Endodermal cell (in vitro differentiated cells): ENCODE measurements at regions not wholly inside any gene's neighbourhood (a gene's known extent, or its start where the extent isn't known, plus 50 kb on each side); places are given as distances from the start of the nearest gene placed in this dataset.

Source experiments
- DNase-seq: peaks from one replicate; pipeline ENCODE4 v3.0.0-alpha.2; 2017
- H3K27ac ChIP-seq: 2 replicates; pipeline ENCODE4 v1.5.1; 2013; ENCODE audit warnings: mild to moderate bottlenecking, low read depth, low read length, moderate library complexity
- H3K27me3 ChIP-seq: 2 replicates; pipeline ENCODE4 v1.6.1; 2013; ENCODE audit warnings: mild to moderate bottlenecking, low read length, moderate library complexity; ENCODE audit not compliant: insufficient read depth, control insufficient read depth, poor library complexity, severe bottlenecking
- H3K36me3 ChIP-seq: 2 replicates; pipeline ENCODE4 v1.7.0; 2013; ENCODE audit warnings: mild to moderate bottlenecking, low read length, moderate library complexity; ENCODE audit not compliant: control insufficient read depth, insufficient read depth
- H3K4me1 ChIP-seq: one replicate; pipeline ENCODE4 v1.7.0; 2013; ENCODE audit warnings: low read length; ENCODE audit not compliant: control insufficient read depth, insufficient read depth
- H3K4me3 ChIP-seq: 2 replicates; pipeline ENCODE4 v1.5.1; 2013; ENCODE audit warnings: mild to moderate bottlenecking, low read length, moderate library complexity
- H3K9ac ChIP-seq: 2 replicates; pipeline ENCODE4 v1.6.1; 2013; ENCODE audit warnings: mild to moderate bottlenecking, low read length, moderate library complexity; ENCODE audit not compliant: poor library complexity, severe bottlenecking; ENCODE audit errors: extremely low read depth
- H3K9me3 ChIP-seq: 2 replicates; pipeline ENCODE4 v1.6.1; 2013; ENCODE audit warnings: mild to moderate bottlenecking, low read length, moderate library complexity; ENCODE audit not compliant: control insufficient read depth
- H3K27ac Mint-ChIP-seq: 2 replicates; pipeline ENCODE4 v1.8.0; 2020; ENCODE audit warnings: mixed read lengths
- H3K27me3 Mint-ChIP-seq: 2 replicates; pipeline ENCODE4 v1.8.0; 2021; ENCODE audit warnings: mild to moderate bottlenecking, mixed read lengths; ENCODE audit not compliant: insufficient read depth
- H3K36me3 Mint-ChIP-seq: 2 replicates; pipeline ENCODE4 v1.8.0; 2020; ENCODE audit warnings: low read depth, mixed read lengths
- H3K4me1 Mint-ChIP-seq: 2 replicates; pipeline ENCODE4 v1.8.0; 2020; ENCODE audit warnings: mixed read lengths
- H3K4me3 Mint-ChIP-seq: 2 replicates; pipeline ENCODE4 v1.8.0; 2020; ENCODE audit warnings: mild to moderate bottlenecking, moderate library complexity, mixed read lengths
- H3K9me3 Mint-ChIP-seq: 2 replicates; pipeline ENCODE4 v1.8.0; 2020; ENCODE audit warnings: mild to moderate bottlenecking, mixed read lengths
- WGBS, 2 experiments: methylation state at CpG; one replicate each; pipeline versions ENCODE4 v1.1.5 to v1.1.7; 2013; ENCODE audit warnings: missing lambda C conversion rate in 2 of 2, mixed read lengths in 1 of 2; ENCODE audit not compliant: insufficient coverage in 1 of 2, insufficient read length in 1 of 2; 5-methylcytosine and 5-hydroxymethylcytosine counted together
- TF ChIP-seq, protein P1 (sequence below): fragments of 200-600 bp; sonication (generic); conservative IDR thresholded peaks from 2 replicates; pipeline ENCODE4 v1.5.0; 2021; ENCODE audit warnings: antibody characterized with exemption, mild to moderate bottlenecking

DNA sequence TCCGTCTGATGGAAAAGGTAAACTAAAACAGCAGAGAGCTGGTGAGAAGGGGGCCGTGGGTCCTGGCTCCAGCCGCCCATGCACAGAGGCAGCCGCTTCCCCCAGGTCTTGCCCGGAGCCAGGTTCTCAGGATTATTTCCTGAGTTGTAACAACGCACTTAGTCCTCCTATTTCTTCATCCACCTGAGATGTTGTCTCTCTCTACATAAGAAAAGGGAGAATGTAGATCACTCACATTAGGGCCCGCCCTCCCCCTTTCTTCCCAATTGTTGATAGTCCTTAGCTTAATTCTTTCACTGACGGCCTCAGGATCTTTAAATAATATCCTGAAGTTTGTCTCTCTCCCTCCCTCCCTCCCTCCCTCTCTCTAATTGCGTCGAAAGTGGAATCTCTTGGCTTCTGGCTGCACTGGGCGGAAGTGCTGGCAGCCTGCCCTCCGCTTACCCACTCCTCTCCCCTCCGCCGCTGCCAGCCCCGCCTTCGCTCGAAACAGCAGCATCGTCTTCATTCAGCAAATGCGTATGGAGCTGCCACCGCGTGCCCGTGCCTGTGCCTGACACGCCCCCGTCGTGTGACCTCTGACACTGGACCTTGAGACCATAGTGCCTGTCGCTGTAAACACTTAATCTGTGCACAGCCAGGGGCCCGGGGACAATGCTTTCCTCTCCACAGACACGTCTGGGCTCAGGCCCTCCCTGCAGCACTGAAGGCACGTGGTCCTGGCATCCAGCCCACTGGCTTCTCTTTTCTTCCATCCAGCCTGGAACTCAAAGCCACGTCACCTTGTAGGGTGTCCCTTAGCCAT lies 174.5 kb upstream of the PPP2R2D start:
- Histone ChIP-seq H3K9ac (no peak overlapping the region), H3K36me3 (no peaks in the 10 kb centered on the region), H3K27ac (no peak overlapping the region), H3K9me3 (no peaks in the 10 kb centered on the region), H3K4me1 (no peaks in the 10 kb centered on the region), H3K27me3 (no peaks in the 10 kb centered on the region), H3K4me3 (no peak overlapping the region)
- Mint-ChIP-seq H3K9me3 (no peaks in the 10 kb centered on the region), H3K27ac (no peak overlapping the region), H3K36me3 (no peaks in the 10 kb centered on the region), H3K27me3 (peaks cover 13% of the 10 kb centered on the region), H3K4me1 (peaks cover 10% of the 10 kb centered on the region), H3K4me3 (peak overlapping the region; percentile 1)
- TF ChIP-seq, protein P1, sequence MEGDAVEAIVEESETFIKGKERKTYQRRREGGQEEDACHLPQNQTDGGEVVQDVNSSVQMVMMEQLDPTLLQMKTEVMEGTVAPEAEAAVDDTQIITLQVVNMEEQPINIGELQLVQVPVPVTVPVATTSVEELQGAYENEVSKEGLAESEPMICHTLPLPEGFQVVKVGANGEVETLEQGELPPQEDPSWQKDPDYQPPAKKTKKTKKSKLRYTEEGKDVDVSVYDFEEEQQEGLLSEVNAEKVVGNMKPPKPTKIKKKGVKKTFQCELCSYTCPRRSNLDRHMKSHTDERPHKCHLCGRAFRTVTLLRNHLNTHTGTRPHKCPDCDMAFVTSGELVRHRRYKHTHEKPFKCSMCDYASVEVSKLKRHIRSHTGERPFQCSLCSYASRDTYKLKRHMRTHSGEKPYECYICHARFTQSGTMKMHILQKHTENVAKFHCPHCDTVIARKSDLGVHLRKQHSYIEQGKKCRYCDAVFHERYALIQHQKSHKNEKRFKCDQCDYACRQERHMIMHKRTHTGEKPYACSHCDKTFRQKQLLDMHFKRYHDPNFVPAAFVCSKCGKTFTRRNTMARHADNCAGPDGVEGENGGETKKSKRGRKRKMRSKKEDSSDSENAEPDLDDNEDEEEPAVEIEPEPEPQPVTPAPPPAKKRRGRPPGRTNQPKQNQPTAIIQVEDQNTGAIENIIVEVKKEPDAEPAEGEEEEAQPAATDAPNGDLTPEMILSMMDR, result no peak
- peak; percentile 77 for DNase-seq
- WGBS, 2 experiments, result 57 to 64% methylated on average over 7 to 30 of the region's 30 CpGs

DNA sequence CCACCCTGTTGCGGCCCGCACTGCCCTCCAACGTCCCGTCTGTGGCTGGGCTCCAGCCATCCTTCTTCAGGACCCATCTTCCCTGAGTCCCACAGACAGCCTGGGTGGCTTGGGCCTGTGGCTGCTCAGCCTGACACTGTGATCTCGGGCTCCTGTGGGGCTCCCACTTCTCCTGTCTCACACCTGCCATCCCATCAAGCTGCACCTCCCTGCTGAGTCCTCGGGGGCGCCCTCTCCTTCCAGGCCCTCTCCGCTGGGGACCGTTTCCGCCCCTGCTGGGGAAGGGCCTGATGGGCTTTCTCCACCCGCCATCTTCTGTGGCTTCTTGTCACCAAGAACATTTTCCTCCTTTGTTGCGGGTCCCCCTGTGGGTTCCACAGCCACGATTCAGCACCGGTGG lies 173.8 kb upstream of the PPP2R2D start:
- no peaks in the 10 kb centered on the region for H3K27me3 ChIP-seq
- Mint-ChIP-seq H3K27ac (no peak overlapping the region), H3K4me1 (peaks cover 10% of the 10 kb centered on the region), H3K36me3 (no peaks in the 10 kb centered on the region), H3K4me3 (peak overlapping the region; percentile 1), H3K27me3 (peaks cover 13% of the 10 kb centered on the region), H3K9me3 (no peaks in the 10 kb centered on the region)
- WGBS, 2 experiments, result 90 to 91% methylated on average over 13 to 14 of the region's 14 CpGs
- no peaks in the 10 kb centered on the region for H3K36me3 ChIP-seq
- TF ChIP-seq, protein P1, result peak; percentile 44
- no peaks in the 10 kb centered on the region for H3K9me3 ChIP-seq
- peak; percentile 59 for DNase-seq
- H3K4me3 ChIP-seq, result no peak overlapping the region
- H3K27ac ChIP-seq, result no peak overlapping the region
- no peak overlapping the region for H3K9ac ChIP-seq
- no peaks in the 10 kb centered on the region for H3K4me1 ChIP-seq

DNA sequence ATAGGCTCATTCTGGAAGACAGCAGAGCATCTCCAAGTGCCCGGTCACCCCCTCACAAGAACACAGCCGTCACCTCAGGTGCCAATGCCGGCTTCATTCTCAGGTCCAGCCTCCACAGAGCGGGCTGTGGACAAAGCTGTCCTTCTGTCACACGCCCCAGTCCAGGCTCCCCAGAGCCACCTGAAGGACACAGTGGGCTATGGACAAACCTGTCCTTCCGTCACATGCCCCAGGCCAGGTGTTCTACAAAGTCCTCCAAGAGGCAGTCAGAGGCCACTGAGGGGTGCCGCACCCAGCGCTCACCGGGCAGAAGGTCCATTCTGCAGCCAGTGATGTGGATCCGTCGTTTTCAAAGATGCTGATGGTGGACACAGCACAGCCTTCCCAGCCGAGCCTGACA lies 173.2 kb upstream of the PPP2R2D start:
- H3K27me3 ChIP-seq, result no peaks in the 10 kb centered on the region
- no peak overlapping the region for H3K4me3 Mint-ChIP-seq
- no peak overlapping the region for H3K27ac Mint-ChIP-seq
- peaks cover 4% of the 10 kb centered on the region for H3K9me3 Mint-ChIP-seq
- no peak overlapping the region for H3K9ac ChIP-seq
- peaks cover 3% of the 10 kb centered on the region for H3K9me3 ChIP-seq
- peaks cover 10% of the 10 kb centered on the region for H3K4me1 Mint-ChIP-seq
- H3K36me3 ChIP-seq, result no peaks in the 10 kb centered on the region
- H3K36me3 Mint-ChIP-seq, result peaks cover 3% of the 10 kb centered on the region
- no peak overlapping the region for H3K27ac ChIP-seq
- H3K4me3 ChIP-seq, result no peak overlapping the region
- WGBS, 2 experiments, result 93 to 96% methylated on average over 9 to 12 of the region's 12 CpGs
- peaks cover 13% of the 10 kb centered on the region for H3K27me3 Mint-ChIP-seq
- TF ChIP-seq, protein P1, result no peak
- no peaks in the 10 kb centered on the region for H3K4me1 ChIP-seq
- peak; percentile 32 for DNase-seq
